Jurkat, Clone E6-1 (cell line): ENCODE measurements at regions not wholly inside any gene's neighbourhood (a gene's known extent, or its start where the extent isn't known, plus 50 kb on each side); places are given as distances from the start of the nearest gene placed in this dataset.

Source experiments
- DNase-seq: peaks from one replicate; pipeline ENCODE4 v3.0.0-alpha.2; 2011; ENCODE audit warnings: low read depth, low spot score
- H3K4me3 ChIP-seq: 2 replicates; pipeline ENCODE4 v1.5.1; 2011; ENCODE audit warnings: mild to moderate bottlenecking, low read length, control low read depth, moderate library complexity

GRCh38 chr5:88666761-88667495 lies 216.1 kb downstream of the MEF2C start:
- no peak for DNase-seq
- H3K4me3 ChIP-seq, result peak overlapping the region; percentile 51

- DNase-seq, result no peak
- no peak overlapping the region for H3K4me3 ChIP-seq
These were observed 217.2 kb downstream of the MEF2C start for GRCh38 chr5:88665750-88666215.

- no peak overlapping the region for H3K4me3 ChIP-seq
These were observed 218.3 kb downstream of the MEF2C start for GRCh38 chr5:88664645-88665044.

DNA sequence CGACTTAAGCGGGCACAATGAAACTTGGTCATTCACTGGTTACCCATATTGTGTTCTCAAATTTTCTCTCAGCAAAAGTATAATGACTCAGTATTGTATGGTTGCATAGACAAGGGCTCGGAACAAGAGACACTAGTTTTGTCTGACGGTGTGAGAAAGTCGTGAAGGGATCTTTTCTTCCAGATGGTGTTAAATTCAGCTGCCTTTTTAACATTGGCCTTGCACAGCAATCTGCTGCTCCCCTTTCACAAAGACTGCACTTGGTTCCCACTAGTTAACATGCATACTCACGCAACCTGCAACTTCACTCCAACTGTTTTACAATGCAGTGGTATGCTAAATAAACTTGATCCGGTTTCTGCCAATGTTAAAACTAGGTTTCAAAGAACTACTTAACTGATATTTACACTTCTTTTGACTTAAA lies 219.2 kb downstream of the MEF2C start:
- no peak overlapping the region for H3K4me3 ChIP-seq
- DNase-seq, result no peak

More at GRCh38 chr5:88664645-88665044, 218.3 kb downstream of the MEF2C start:
- no peak for DNase-seq

- H3K4me3 ChIP-seq, result no peak overlapping the region
- DNase-seq, result no peak
These were observed 220.1 kb downstream of the MEF2C start for GRCh38 chr5:88662846-88663245.

- no peak for DNase-seq
- H3K4me3 ChIP-seq, result no peak overlapping the region
These were observed 221.2 kb downstream of the MEF2C start for GRCh38 chr5:88661806-88662207.

- H3K4me3 ChIP-seq, result peak overlapping the region; percentile 46
These were observed 221.8 kb downstream of the MEF2C start for GRCh38 chr5:88660947-88661805.

DNA sequence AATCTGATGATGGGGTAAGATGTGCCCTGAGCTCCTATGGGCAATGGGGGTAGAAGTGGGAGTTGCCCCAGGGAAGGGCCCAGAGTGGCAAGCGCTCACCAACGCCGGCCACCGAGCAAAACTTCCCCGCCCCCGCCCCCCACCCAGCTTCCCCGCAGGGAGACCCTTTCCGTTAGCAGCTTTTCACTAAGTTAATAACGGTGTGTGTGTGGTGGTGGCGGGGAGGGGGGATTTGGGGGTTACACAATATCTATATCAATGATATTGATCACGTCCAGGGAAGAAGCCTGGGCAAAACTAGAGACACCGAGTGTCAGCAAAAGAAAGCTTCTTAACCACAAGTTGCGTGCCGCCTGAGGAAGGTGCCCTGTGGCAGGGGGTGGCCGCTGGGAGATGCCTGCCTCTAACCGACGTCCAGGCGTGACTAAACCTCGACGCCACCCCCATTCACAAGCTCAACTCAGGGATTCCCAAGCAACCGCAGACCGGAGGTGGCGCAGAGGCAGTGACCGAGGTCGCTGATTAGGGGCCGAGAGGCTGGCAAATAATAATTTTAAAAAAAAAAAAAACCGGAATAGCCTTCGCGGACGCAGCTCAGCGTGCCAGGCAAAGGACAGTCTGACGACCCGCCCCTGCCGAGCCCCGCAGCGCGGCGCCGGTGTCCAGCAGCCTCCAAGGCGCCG lies 222.6 kb downstream of the MEF2C start:
- DNase-seq, result no peak
- peak overlapping the region; percentile 39 for H3K4me3 ChIP-seq

More at GRCh38 chr5:88660947-88661805, 221.8 kb downstream of the MEF2C start:
- DNase-seq, result peak; percentile 51

GRCh38 chr5:88659529-88660263 lies 223.3 kb downstream of the MEF2C start:
- H3K4me3 ChIP-seq, result no peak overlapping the region
- DNase-seq, result no peak

GRCh38 chr5:88658886-88659285 lies 224.1 kb downstream of the MEF2C start:
- DNase-seq, result no peak
- H3K4me3 ChIP-seq, result no peak overlapping the region

DNA sequence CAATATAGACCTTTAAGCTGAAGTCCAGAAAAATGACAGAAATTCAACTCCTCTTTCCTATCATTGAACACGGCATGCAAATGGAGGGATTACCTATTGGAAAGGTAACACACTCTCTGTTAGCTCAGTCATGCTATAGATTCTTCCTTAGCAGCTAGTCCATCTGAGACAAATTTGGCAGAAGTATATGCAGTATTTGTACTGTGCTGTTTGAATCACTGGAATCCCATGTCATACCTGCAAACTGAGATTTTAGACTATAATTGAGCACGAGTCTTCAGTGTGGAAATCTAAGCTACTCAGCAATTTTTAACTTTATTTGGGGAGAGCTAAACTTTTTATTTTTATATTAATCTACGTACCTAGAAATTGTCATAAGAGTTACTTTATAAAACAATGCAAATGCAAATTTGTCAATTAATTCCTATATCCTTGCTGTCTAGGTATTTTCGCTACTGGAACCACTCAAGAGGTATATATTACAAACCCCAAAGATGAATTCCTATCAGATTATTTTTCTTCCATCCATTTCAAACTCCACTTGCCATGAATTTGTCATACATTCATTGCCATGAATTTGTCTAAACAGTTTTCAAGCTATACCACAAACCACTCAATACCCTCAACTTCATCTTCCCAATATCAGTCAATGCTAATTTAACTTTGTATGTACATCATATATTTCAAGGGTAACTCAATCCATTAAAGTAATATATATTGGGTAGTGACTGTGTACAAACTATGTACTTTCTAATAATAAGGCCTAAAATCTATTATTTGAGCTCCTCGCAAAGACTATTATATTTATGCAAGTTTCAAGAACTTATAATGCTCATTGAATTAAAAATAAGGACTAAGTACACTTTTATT lies 224.8 kb downstream of the MEF2C start:
- DNase-seq, result no peak
- no peak overlapping the region for H3K4me3 ChIP-seq

DNA sequence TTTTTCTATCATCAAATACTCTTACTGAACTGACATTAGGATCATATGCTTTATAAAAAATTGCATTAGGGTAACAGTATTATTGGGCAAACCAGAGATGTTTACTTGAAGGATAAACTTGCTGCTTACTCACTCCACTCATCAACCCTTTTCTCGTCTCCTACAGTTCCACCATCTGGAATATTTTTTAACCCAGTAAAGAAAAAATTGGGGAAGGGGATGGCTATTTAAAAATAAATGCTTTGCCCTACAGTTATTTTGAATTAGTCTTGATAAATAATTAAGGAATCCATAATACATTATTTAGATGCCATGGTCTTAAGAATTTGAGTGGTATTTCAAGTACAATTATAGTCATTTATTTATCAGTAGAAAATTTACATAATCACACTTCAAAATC lies 225.8 kb downstream of the MEF2C start:
- no peak overlapping the region for H3K4me3 ChIP-seq
- no peak for DNase-seq

- no peak overlapping the region for H3K4me3 ChIP-seq
- DNase-seq, result no peak
These were observed 226.6 kb downstream of the MEF2C start for GRCh38 chr5:88656221-88656950.

DNA sequence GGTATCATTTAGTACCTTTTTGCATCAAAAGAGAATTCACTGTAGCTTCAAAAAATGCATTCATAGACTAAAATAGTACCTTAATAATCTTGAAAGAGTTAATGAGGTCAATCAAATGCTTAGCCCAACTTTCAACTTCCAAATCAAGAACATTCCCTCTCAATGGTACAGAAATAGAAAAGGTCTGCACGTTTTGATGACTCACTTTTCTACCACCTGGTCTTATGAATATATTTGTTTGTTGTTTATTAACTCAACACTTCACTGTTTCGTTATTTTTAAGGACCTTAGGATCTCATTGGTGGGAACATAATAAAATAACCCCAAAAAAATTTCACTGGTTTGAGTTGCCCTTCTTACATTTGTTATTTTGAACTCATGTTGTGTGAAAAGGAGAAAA lies 229.5 kb downstream of the MEF2C start:
- no peak for DNase-seq
- no peak overlapping the region for H3K4me3 ChIP-seq

DNA sequence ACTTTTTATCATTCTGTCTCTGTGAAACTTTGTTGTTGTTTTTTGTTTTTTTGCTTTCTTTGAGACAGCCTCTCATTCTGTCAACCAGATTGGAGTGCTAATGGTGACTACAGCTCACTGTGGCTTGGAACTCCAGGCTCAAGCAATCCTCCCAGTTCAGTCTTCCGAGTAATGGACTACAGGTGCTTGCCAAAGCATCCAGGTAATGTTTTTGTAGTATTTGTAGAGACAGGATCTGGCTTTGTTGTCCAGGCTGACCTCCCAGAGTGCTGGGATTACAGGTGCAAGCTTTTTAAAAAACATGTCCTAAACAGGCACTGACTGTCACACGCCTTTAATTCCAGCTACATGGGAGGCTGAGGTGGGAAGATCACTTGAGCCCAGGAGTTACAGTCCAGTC lies 235.1 kb downstream of the MEF2C start:
- DNase-seq, result no peak
- H3K4me3 ChIP-seq, result no peak overlapping the region

GRCh38 chr5:88646866-88647265 lies 236.1 kb downstream of the MEF2C start:
- H3K4me3 ChIP-seq, result no peak overlapping the region
- DNase-seq, result no peak

GRCh38 chr5:88644676-88645075 lies 238.3 kb downstream of the MEF2C start:
- H3K4me3 ChIP-seq, result no peak overlapping the region
- DNase-seq, result no peak

DNA sequence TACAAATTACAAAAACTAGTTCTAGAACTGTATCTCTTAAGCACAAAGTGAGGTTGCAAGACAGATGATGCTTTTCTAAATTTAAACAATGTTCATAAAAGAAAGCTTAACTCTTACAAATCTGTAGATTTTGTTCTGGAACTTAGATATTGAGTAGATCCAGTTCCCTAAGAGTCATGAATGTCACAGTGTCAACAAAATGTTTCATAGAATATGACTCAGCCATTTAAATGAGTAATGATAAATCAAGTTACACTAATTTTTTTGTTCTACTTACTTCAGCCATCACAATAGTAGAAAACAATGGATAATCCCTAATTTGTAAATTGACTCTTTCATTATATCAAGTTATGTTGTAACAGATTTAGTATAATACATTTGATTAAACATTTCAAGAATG lies 239.7 kb downstream of the MEF2C start:
- no peak overlapping the region for H3K4me3 ChIP-seq
- DNase-seq, result no peak
